ENCODE measurements at regions not wholly inside any gene's neighbourhood (a gene's known extent, or its start where the extent isn't known, plus 50 kb on each side); places are given as distances from the start of the nearest gene placed in this dataset.

DNA sequence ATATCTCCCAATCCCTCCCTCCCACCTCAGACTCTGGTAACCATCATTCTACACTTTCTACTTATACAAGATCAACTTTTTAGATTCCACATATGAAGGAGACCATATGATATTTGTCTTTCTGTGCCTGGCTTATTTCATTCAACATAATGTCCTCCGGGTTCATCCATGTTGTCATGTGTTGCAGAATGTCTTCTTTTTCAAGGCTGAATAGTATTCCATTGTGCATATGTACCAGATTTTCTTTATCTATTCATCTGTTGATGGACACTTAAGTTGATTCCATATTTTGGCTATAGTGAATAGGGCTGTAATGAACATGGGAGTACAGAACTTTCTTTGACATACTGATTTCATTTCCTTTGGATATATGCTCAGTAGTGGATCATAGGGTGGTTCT lies 78.9 kb upstream of the MAP1B start:
- TF ChIP-seq, protein P1, sequence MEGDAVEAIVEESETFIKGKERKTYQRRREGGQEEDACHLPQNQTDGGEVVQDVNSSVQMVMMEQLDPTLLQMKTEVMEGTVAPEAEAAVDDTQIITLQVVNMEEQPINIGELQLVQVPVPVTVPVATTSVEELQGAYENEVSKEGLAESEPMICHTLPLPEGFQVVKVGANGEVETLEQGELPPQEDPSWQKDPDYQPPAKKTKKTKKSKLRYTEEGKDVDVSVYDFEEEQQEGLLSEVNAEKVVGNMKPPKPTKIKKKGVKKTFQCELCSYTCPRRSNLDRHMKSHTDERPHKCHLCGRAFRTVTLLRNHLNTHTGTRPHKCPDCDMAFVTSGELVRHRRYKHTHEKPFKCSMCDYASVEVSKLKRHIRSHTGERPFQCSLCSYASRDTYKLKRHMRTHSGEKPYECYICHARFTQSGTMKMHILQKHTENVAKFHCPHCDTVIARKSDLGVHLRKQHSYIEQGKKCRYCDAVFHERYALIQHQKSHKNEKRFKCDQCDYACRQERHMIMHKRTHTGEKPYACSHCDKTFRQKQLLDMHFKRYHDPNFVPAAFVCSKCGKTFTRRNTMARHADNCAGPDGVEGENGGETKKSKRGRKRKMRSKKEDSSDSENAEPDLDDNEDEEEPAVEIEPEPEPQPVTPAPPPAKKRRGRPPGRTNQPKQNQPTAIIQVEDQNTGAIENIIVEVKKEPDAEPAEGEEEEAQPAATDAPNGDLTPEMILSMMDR (IDR thresholded peaks at IDR 0.05) = no peak
- TF ChIP-seq ZFX (IDR thresholded peaks at IDR 0.05; ENCODE audit: borderline replicate concordance) = no peak

All from 22Rv1 (cell line).